GM18508 (cell line): ENCODE measurements at regions not wholly inside any gene's neighbourhood (a gene's known extent, or its start where the extent isn't known, plus 50 kb on each side); places are given as distances from the start of the nearest gene placed in this dataset.

Experiments
- ATAC-seq: cut with Tn5 transposase; IDR thresholded peaks from one replicate; pipeline ENCODE4 v1.9.1; 2021; ENCODE audit warnings: moderate number of reproducible peaks; ENCODE audit not compliant: insufficient read depth, unreplicated experiment

DNA sequence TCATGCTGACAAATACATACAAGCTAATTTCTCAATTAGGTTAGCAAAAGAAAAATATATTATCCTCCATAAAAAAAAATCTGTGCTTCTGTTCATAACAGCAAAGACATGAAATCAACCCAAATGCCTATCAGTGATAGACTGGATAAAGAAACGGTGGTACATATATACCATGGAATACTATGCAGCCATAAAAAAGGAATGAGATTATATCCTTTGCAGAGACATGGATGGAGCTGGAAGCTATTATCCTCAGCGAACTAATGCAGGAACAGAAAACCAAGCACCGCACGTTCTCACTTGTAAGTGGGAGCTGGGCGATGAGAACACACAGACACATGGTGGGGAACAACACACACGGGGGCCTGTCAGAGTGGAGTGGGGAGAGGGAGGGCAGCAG is 84.0 kb upstream of the PALMD start:
- no peak for ATAC-seq

GRCh38 chr1:99565606-99566289 is 80.2 kb upstream of the PALMD start:
- no peak for ATAC-seq

- ATAC-seq = no peak
Measured at GRCh38 chr1:99566290-99567021, 79.5 kb upstream of the PALMD start.

DNA sequence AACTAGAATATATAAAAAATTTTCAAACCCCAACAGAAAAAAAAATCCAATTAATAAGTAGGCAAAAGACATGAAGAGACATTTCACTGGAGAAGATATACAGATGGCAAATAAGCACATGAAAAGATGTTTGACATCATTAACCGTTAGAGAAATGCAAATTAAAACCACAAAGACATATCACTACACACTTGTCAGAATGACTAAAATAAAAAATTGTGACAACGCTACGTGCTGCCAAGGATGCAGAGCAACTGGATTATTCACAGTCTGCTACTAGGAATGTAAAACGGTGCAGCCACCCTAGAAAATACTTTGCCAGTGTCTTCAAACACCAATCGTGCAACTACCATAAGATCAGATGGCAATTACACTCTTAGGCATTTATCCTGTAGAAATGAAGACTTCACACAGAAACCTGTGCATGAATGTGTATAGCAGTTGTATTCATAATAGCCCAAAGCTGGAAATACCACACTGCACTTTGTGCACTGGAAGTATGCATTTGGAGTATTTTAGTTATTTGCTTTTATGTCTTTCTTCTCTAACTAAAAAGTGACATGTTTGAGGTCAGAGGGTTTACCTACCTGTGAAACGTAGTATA is 75.3 kb upstream of the PALMD start:
- ATAC-seq = no peak

GRCh38 chr1:99571092-99571734 is 74.7 kb upstream of the PALMD start:
- no peak for ATAC-seq

- no peak for ATAC-seq
Measured at GRCh38 chr1:99573431-99574217, 72.3 kb upstream of the PALMD start.

DNA sequence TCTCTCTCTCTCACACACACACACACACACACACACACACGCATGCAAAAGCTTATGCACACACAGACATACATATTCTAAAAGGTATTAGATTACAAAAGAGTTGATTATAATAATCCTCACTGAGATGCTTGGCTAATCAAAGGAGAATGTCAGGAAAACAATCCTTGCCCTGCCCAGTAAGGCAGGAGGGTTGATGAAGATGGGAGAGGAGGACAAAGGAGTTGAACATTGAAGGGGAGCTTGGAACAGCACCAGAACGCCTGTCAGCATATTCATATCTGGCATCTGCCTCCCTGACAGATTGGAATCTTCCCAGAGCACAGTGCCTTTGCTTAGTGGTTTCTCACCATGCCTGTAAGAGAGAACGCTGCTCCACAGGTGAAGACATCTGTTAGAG is 68.6 kb upstream of the PALMD start:
- ATAC-seq = no peak

GRCh38 chr1:99579691-99580172 is 66.2 kb upstream of the PALMD start:
- no peak for ATAC-seq

DNA sequence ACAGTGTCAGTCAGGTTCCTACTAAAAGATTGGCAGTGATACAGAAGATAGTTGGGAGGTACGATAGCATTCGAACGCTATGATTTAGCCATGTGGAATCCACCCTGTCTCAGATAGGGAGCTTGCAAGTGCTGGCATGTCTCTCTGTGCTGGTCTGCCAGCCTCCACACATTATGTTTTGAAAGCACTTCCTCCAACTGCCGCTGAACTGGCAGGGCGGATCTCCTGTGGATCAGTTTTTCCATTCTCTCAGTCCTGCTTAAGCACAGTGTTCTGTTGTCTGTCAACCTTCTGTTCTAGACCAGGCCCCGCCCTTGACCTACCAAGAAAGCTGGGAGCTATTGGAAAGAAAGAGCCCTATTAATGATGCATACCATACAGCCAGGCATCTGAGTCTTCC is 65.5 kb upstream of the PALMD start:
- no peak for ATAC-seq

DNA sequence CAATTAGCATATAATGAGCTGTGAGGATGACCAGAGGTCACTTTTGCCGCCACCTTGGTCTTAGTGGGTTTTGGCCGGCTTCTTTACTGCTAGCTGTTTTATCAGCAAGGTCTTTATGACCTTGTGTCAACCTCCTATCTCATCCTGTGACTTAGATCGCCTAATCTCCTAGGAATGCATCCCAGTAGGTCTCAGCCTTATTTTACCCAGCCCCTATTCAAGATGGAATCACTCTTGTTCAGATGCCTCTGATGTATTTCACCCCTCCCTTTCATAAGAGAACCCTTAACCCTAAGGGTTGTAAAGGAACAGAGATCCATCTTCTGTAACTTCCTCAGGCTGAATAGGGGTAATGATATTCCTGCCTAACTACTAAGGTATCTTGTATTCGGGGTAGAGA is 58.9 kb upstream of the PALMD start:
- ATAC-seq = no peak

DNA sequence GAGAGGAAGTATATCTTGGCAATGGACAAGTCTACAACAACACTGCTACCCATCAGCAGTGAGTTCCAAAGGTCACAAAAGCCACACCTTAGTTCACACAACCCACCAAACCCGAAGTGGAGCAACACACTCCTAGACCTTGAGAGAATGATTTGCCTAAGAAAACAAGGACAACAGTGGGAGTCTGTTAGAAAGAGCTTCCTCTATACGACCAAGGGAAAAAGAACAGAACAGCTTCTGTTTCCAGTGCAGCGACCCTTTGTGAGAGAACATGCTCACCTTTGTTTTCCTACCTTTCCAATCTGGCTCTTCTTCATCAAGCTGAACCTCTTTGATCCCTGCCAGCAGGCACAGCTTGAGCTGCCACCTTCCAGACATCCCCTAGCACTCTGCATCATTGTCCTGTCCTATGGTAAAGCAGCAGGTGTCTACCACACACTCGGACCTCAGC is 56.7 kb upstream of the PALMD start:
- ATAC-seq = no peak

- no peak for ATAC-seq
Measured at GRCh38 chr1:99590578-99591209, 55.2 kb upstream of the PALMD start.

DNA sequence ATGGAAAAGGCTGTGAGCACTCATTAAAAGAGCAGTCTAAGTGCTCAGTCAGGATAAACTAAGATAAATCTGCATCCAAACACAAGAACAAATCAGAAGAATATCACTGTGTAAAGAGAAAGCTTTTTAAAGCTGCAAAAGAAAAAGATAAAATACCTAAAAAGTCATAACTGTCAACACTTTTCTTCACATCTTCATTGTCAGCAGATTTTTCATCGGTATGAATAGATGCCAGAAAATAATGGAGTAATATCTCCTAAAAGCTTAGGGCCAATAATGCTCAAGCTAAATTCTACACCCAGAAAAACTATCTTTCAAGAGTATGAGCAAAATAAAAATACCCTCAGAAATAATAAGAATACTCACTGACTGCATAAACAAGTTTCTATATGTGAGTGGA is 54.0 kb upstream of the PALMD start:
- no peak for ATAC-seq

GRCh38 chr1:99594205-99594604 is 51.7 kb upstream of the PALMD start:
- ATAC-seq = no peak

DNA sequence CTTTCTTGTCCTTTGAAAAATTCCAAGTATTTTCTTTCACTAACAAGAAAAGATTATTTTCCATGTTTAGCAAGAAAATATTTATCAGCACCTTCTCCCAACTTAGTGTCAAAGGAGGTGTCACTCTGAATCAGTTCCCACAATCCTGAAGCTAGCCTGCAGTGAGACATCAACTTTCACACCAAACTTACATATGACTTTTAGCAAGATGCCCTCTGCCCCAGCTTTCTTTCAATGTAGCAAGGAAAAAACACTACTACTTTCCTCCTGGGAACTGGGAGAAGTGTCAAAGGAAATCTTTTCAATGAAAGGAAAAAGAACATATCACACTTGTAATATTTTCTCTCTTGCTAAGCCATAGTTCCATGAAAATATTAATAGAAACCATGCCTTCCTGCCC is 50.9 kb upstream of the PALMD start:
- ATAC-seq = no peak

- ATAC-seq = no peak
Measured at GRCh38 chr1:99595441-99595840, 50.5 kb upstream of the PALMD start.
